CD4-positive, alpha-beta T cell treated with Interleukin-6 at 100 ng/mL for 8 hours (primary cell): ENCODE measurements at regions not wholly inside any gene's neighbourhood (a gene's known extent, or its start where the extent isn't known, plus 50 kb on each side); places are given as distances from the start of the nearest gene placed in this dataset.

Experiments
- DNase-seq: peaks from one replicate; pipeline ENCODE4 v3.0.0-alpha.2; 2020; ENCODE audit warnings: mixed read lengths, low spot score

- DNase-seq: no peak
Observed at GRCh38 chr2:122734766-122735424, 979.4 kb downstream of the TSN start.

DNA sequence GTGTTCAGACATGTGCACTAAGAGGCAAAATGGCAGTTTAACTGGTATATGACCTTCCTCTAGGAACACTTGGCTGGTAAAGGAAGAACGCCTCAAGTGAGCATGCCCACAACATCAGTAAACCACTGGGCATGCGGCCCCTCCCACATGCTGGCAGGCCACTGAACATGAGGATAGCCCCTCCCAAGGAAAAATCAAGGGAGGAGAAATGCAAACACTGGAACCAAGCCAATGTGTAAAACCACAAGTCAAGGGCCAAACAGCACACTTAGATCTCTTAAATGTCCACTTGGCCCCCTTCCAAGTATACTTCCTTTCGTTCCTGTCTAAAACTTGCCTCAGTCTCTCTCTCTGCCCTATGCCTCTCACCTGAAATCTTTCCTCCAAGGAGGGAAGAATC, 980.8 kb downstream of the TSN start:
- no peak for DNase-seq

DNA sequence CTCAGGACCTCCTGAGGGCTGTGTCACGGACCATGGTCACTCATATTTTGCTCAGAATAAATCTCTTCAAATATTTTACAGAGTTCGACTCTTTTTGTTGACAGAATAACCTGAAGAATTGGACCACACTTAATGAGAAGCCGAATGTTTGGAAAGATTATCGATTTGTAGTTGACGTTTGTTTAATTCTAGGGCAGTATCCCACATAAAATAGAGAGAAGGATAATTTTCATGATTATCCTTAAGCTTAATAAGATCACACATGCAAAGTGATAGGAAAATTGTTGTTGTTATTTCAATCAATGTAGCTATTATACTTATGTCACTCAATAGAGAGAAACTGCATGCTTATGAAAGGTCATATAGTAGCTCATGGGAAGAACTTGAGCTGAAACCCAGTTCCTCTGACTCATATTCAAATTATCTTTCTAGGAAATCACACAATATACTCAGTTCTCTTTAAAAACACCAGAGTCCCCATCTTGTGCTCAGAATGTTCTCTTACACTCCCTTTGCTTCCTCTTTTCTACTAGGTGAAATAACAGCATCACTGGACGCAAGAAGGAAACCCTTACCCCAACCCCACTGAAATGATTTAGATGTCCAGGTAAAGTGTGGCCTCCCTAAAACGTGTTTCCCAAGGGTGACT, 982.1 kb downstream of the TSN start:
- no peak for DNase-seq

GRCh38 chr2:122739732-122740593, 984.5 kb downstream of the TSN start:
- no peak for DNase-seq

DNA sequence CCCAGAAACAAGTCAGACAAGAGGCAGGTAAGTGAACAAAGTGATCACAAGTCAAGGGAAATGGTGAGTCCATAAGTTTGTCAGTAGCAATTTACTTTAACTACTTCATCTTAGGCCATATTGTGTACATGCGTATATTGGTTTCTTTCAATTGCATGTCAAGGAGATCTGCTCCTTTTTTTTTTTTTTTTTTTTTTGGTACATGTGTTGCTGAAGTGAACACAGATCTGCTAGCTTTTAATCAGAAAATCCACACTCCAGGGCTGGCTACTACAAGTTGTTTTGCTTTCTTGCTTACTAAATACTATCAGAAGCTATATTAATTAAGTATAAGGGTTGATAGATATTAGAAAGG, 985.1 kb downstream of the TSN start:
- DNase-seq: no peak

DNA sequence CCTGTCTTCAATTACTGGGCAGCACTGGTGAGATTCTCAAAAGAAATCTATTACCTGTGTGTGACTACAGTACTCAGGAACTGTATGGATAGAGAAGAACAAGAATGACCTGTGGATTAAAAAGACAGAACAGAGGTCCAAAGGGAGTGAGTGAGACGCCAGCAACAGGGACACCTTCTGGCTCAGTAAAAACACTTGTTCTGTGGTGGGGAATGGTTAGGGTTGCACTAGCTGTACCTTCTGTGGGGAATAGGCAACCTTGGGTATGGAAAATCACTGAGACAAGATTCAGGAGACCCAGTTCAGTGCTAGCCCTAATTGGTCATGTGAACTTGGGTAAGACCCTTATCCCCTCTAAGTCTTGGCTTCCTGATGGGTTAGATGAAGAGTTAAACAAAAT, 986.0 kb downstream of the TSN start:
- no peak for DNase-seq

- no peak for DNase-seq
Observed at GRCh38 chr2:122743021-122743675, 987.7 kb downstream of the TSN start.

GRCh38 chr2:122745603-122746002, 990.2 kb downstream of the TSN start:
- no peak for DNase-seq

DNA sequence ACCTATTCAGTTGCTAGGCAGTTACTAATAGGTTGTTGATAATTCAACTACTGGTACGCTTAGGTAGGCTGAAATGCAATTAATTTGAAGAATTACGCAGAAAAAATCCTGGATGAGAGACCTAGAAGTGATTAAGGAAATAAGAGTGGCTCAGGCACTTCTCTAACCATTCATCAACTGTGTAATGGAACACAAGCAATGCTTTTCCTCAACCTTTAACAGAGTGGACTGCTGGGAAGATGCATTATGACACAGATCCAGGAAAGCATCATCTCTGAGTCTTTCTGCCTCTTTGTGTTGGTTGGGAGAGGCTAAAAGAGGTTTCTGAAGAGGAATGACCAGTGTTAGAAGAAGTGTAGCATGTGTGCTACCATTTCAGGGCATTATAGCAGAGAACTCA, 992.2 kb downstream of the TSN start:
- no peak for DNase-seq

DNA sequence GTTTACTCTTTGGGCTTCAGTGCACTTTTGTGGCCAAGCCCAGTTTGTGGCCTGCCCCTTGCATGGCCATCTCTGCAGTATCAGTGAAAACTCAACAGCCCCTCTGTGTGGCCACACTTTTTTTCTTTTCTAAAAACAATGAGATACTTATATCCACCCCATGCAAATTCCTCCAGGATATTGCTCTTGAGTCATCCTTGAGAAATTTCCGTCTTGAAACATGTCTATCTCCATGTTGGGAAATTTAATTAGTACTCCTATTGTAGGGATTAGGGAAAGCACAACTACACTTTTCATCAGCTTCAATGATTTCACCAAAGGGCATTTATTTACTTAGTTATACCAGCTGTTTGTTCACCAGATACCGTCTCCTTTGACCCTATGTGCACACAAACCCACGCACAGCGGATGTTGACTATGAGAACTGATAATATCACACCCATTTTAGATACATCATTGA, 993.1 kb downstream of the TSN start:
- DNase-seq: no peak

GRCh38 chr2:122749405-122749804, 994.0 kb downstream of the TSN start:
- DNase-seq: no peak

- DNase-seq: no peak
Observed at GRCh38 chr2:122750095-122750494, 994.6 kb downstream of the TSN start.

- DNase-seq: no peak
Observed at GRCh38 chr2:122750808-122751207, 995.4 kb downstream of the TSN start.

GRCh38 chr2:122753336-122753735, 997.9 kb downstream of the TSN start:
- DNase-seq: no peak

DNA sequence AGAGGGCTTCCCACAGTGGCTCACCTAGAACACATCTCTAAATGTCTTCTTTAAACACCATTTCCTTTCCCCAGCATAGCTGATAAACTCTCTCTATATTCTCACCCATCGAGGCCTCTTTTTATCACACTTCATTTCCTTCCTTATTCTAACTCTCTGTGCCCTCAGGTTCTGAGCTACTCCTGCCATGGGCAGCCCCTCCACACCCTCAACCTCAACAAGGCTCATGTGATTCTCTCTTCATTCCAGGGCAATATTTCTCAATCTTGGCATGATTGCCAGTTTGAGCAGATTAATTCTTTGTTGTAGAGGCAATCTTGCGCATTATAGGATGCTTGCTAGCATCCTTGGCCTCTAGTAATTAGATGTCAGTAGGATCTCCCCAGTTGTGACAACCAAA, 999.1 kb downstream of the TSN start:
- DNase-seq: no peak

DNA sequence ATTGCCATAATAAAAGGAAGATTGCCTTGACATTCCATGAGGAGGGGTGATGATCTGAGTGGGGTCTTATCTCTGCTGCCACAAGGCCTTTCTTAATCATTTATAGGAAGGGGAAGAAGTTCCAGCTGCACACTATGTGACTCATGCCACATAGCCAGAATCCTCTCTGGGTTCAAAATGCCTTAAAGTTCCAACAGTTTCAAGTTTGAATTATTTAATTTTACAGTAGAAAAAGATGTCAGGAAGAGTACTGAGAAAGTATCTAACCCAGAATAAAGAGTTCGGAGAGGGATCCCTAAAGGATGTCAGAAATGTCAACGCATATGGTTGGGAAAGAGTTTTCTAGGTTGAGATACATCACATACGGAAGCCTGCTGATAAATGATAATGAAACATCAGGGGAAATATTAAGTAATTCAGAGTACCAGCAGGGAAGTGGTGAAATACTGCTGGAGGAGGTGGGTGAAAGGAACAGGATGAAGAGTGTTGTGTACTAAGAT, 999.9 kb downstream of the TSN start:
- DNase-seq: no peak

DNA sequence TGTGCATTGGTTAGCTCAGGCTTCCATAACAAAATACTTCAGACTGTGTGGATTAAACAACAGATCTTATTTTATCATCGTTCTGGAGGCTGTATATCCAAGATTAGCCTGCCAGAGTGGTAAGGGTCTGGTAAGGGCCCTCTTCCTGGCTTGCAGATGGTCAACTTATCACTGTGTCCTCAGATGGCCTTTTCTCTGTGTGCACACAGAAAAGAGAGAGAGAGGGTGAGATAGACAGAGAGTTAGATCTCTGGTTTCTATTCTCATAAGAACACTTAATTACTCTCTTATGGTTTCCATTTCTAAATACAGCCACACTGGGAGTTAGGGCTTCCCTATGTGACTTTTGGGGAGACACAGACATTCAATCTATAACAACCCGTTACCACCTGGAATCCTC, 1003.5 kb downstream of the TSN start:
- DNase-seq: no peak

DNA sequence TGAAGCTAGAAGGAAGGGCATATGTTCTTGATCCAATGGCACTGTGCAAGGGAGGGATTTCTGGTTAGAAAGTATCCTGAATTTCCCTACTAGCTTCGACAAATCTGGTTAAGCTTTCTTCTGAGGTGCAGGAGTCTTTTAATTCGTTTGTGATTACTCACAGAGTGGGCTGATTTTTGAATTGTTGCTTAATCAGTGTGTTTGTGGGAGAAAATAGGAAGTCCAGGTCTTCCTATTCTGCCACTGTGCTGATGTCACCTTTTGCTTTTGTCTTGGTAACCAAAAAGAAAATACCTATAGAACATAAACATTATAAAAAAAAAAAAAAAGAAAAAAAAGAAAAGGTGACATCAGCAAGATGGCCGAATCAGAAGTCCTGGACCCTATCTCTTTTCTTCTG, 1008.6 kb downstream of the TSN start:
- no peak for DNase-seq

GRCh38 chr2:122780251-122780650, 1024.8 kb downstream of the TSN start:
- DNase-seq: no peak

GRCh38 chr2:122794100-122794499, 1038.6 kb downstream of the TSN start:
- DNase-seq: no peak

DNA sequence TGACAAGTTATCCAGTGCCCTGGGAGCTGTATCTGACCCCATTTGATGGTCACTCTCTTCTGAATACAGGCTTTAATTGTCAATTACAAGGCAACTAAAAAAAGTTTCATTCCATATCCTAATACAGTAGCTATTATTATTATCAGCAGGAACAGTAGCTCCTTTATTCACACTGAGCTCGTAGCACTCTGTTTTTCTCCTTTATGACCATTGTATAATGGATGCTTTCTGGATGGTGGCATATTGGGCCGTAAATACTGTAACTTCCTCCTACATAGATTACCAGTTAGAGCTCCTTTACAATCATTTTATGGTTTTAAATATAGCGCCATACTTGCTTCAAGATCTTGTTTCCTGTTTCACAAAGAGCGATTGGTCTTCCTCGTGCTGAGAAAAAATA, 1040.3 kb downstream of the TSN start:
- DNase-seq: no peak

DNA sequence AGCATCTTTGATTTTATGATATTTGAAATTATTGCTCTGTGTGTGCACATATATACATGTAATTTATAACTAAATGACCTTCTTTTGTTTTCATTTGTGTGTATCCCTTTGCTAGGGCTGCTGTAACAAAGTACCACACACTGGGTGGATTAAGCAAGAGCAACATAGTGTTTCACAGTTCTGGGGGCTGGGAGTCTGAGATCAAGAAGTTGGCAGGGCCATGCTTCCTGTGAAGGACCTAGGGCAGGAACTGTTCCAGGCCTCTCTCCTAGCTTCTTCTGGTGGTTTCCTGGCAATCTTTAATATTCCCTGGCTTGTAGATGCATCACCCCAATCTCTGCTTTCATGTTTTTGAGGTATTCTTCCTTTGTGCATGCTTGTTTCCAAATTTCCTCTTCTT, 1043.9 kb downstream of the TSN start:
- no peak for DNase-seq
